ENCODE measurements at regions not wholly inside any gene's neighbourhood (a gene's known extent, or its start where the extent isn't known, plus 50 kb on each side); places are given as distances from the start of the nearest gene placed in this dataset.
"Not testable (repeated sequence)": the region's sequence is repeated elsewhere in the genome, so short reads cannot be mapped to it uniquely, and the experiment has no call there.

GRCh38 chr1:219560856-219561255 lies 52.0 kb downstream of the ZC3H11B start:
- no peak for DNase-seq (ENCODE audit: low read depth in 2 of 2)

GRCh38 chr1:219559899-219560298 lies 53.0 kb downstream of the ZC3H11B start:
- DNase-seq (ENCODE audit: low read depth in 2 of 2) = no peak

- no peak for DNase-seq (ENCODE audit: low read depth in 2 of 2)
Measured at GRCh38 chr1:219555806-219556205, 57.1 kb downstream of the ZC3H11B start.

GRCh38 chr1:219555031-219555692 lies 57.7 kb downstream of the ZC3H11B start:
- DNase-seq (ENCODE audit: low read depth in 2 of 2) = no peak

- DNase-seq (ENCODE audit: low read depth in 2 of 2) = no peak
Measured at GRCh38 chr1:219553934-219554502, 58.9 kb downstream of the ZC3H11B start.

GRCh38 chr1:219550201-219550600 lies 62.7 kb downstream of the ZC3H11B start:
- DNase-seq (ENCODE audit: low read depth in 2 of 2) = no peak

- peak; percentile 18 to 25 for DNase-seq (ENCODE audit: low read depth in 2 of 2)
Measured at GRCh38 chr1:219549215-219549614, 63.7 kb downstream of the ZC3H11B start.

GRCh38 chr1:219548386-219548785 lies 64.5 kb downstream of the ZC3H11B start:
- no peak for DNase-seq (ENCODE audit: low read depth in 2 of 2)

- DNase-seq (ENCODE audit: low read depth in 2 of 2) = not testable (repeated sequence)
Measured at GRCh38 chr1:219545756-219546155, 67.1 kb downstream of the ZC3H11B start.

- DNase-seq (ENCODE audit: low read depth in 2 of 2) = no peak
Measured at GRCh38 chr1:219544163-219544846, 68.6 kb downstream of the ZC3H11B start.

GRCh38 chr1:219542828-219543518 lies 69.9 kb downstream of the ZC3H11B start:
- no peak for DNase-seq (ENCODE audit: low read depth in 2 of 2)

GRCh38 chr1:219541946-219542345 lies 71.0 kb downstream of the ZC3H11B start:
- DNase-seq (ENCODE audit: low read depth in 2 of 2) = no peak

- DNase-seq (ENCODE audit: low read depth in 2 of 2) = no peak
Measured at GRCh38 chr1:219539645-219540254, 73.2 kb downstream of the ZC3H11B start.

GRCh38 chr1:219538886-219539285 lies 74.0 kb downstream of the ZC3H11B start:
- no peak for DNase-seq (ENCODE audit: low read depth in 2 of 2)

GRCh38 chr1:219537223-219537631 lies 75.7 kb downstream of the ZC3H11B start:
- DNase-seq (ENCODE audit: low read depth in 2 of 2) = no peak

GRCh38 chr1:219536038-219536437 lies 76.9 kb downstream of the ZC3H11B start:
- no peak for DNase-seq (ENCODE audit: low read depth in 2 of 2)

GRCh38 chr1:219534991-219535390 lies 77.9 kb downstream of the ZC3H11B start:
- no peak for DNase-seq (ENCODE audit: low read depth in 2 of 2)

GRCh38 chr1:219533280-219533679 lies 79.6 kb downstream of the ZC3H11B start:
- peak; percentile 51 to 61 for DNase-seq (ENCODE audit: low read depth in 2 of 2)

GRCh38 chr1:219529116-219529515 lies 83.8 kb downstream of the ZC3H11B start:
- DNase-seq (ENCODE audit: low read depth in 2 of 2) = no peak

- no peak for DNase-seq (ENCODE audit: low read depth in 2 of 2)
Measured at GRCh38 chr1:219528633-219529032, 84.3 kb downstream of the ZC3H11B start.

GRCh38 chr1:219527994-219528393 lies 84.9 kb downstream of the ZC3H11B start:
- no peak for DNase-seq (ENCODE audit: low read depth in 2 of 2)

- no peak for DNase-seq (ENCODE audit: low read depth in 2 of 2)
Measured at GRCh38 chr1:219526074-219526473, 86.8 kb downstream of the ZC3H11B start.

All from fibroblast of skin of left quadriceps (primary cell).